Smooth muscle cell (in vitro differentiated cells): ENCODE measurements at regions not wholly inside any gene's neighbourhood (a gene's known extent, or its start where the extent isn't known, plus 50 kb on each side); places are given as distances from the start of the nearest gene placed in this dataset.

ENCODE experiments used
- DNase-seq: peaks from one replicate; lab custom pipeline; 2025; ENCODE audit not compliant: unreplicated experiment; lab: John Stamatoyannopoulos, UW
- H2AFZ ChIP-seq: fragments of 200-600 bp; sonication (generic); 2 replicates; pipeline ENCODE4 v1.6.0; 2016; ENCODE audit warnings: antibody characterized with exemption, low read depth, mild to moderate bottlenecking
- H3F3A ChIP-seq: fragments of 200-600 bp; sonication (generic); 2 replicates; pipeline ENCODE4 v1.6.0; 2017; ENCODE audit warnings: antibody characterized with exemption, low read depth
- H3K27ac ChIP-seq: fragments of 200-600 bp; sonication (generic); 2 replicates; pipeline ENCODE4 v1.5.1; 2016; ENCODE audit warnings: low read depth, mild to moderate bottlenecking
- H3K27me3 ChIP-seq: fragments of 200-600 bp; sonication (generic); 2 replicates; pipeline ENCODE4 v1.6.1; 2016; ENCODE audit warnings: low read depth, mild to moderate bottlenecking
- H3K36me3 ChIP-seq: fragments of 200-600 bp; sonication (generic); 2 replicates; pipeline ENCODE4 v1.5.1; 2016; ENCODE audit warnings: low read depth
- H3K4me1 ChIP-seq: fragments of 200-600 bp; sonication (generic); 2 replicates; pipeline ENCODE4 v1.5.1; 2016; ENCODE audit warnings: low read depth
- H3K4me2 ChIP-seq: fragments of 200-600 bp; sonication (generic); 2 replicates; pipeline ENCODE4 v1.6.0; 2016; ENCODE audit warnings: mild to moderate bottlenecking
- H3K4me3 ChIP-seq: fragments of 200-600 bp; sonication (generic); 2 replicates; pipeline ENCODE4 v1.5.1; 2016; ENCODE audit warnings: mild to moderate bottlenecking
- H3K79me2 ChIP-seq: fragments of 200-600 bp; sonication (generic); 2 replicates; pipeline ENCODE4 v1.6.0; 2016; ENCODE audit warnings: low read depth, mild to moderate bottlenecking
- H3K9ac ChIP-seq: fragments of 200-600 bp; sonication (generic); 2 replicates; pipeline ENCODE4 v1.6.0; 2016; ENCODE audit warnings: low read depth
- H3K9me3 ChIP-seq: fragments of 200-600 bp; sonication (generic); replicated peaks from 2 replicates; pipeline ENCODE4 v1.5.1; 2016; ENCODE audit warnings: low read depth
- H4K20me1 ChIP-seq: fragments of 200-600 bp; sonication (generic); 2 replicates; pipeline ENCODE4 v1.6.0; 2016; ENCODE audit warnings: low read depth
- CTCF ChIP-seq: fragments of 200-600 bp; sonication (generic); IDR thresholded peaks from 2 replicates; pipeline ENCODE4 v1.5.1; 2017; ENCODE audit warnings: borderline replicate concordance, mild to moderate bottlenecking, antibody characterized with exemption; ENCODE audit not compliant: insufficient read depth, poor library complexity, severe bottlenecking
- WGBS: methylation state at CpG from one replicate; pipeline ENCODE4 v1.1.7; 2016; ENCODE audit warnings: low lambda C conversion rate; 5-methylcytosine and 5-hydroxymethylcytosine counted together

GRCh38 chr4:122539861-122540465 lies 80.9 kb downstream of the IL21 start:
- Histone ChIP-seq H3K9ac (no peak overlapping the region), H3F3A (no peaks in the 10 kb centered on the region), H3K36me3 (no peaks in the 10 kb centered on the region), H4K20me1 (no peaks in the 10 kb centered on the region), H3K4me3 (no peak overlapping the region), H2AFZ (no peak overlapping the region), H3K27me3 (no peaks in the 10 kb centered on the region), H3K27ac (no peak overlapping the region), H3K4me2 (no peak overlapping the region), H3K9me3 (no peaks in the 10 kb centered on the region), H3K4me1 (no peaks in the 10 kb centered on the region), H3K79me2 (no peaks in the 10 kb centered on the region)
- no peak for DNase-seq
- WGBS = 91% methylated on average over 2 of the region's 2 CpGs
- no peak for TF ChIP-seq CTCF

GRCh38 chr4:122537388-122538135 lies 81.0 kb upstream of the IL2 start:
- H3K9ac ChIP-seq = no peak overlapping the region
- H4K20me1 ChIP-seq = no peaks in the 10 kb centered on the region
- no peak overlapping the region for H2AFZ ChIP-seq
- TF ChIP-seq CTCF = no peak
- no peak overlapping the region for H3K4me2 ChIP-seq
- 92% methylated on average over 2 of the region's 2 CpGs for WGBS
- H3K4me1 ChIP-seq = no peaks in the 10 kb centered on the region
- H3F3A ChIP-seq = no peaks in the 10 kb centered on the region
- H3K4me3 ChIP-seq = no peak overlapping the region
- H3K27me3 ChIP-seq = no peaks in the 10 kb centered on the region
- H3K36me3 ChIP-seq = no peaks in the 10 kb centered on the region
- H3K79me2 ChIP-seq = no peaks in the 10 kb centered on the region
- DNase-seq = no peak
- no peaks in the 10 kb centered on the region for H3K9me3 ChIP-seq
- H3K27ac ChIP-seq = no peak overlapping the region

GRCh38 chr4:122536001-122536400 lies 79.5 kb upstream of the IL2 start:
- Histone ChIP-seq H3K4me2 (no peak overlapping the region), H3K4me3 (no peak overlapping the region), H3K27me3 (no peaks in the 10 kb centered on the region), H4K20me1 (no peaks in the 10 kb centered on the region), H3K4me1 (no peaks in the 10 kb centered on the region), H3K9ac (no peak overlapping the region), H3K27ac (no peak overlapping the region), H2AFZ (no peak overlapping the region), H3K9me3 (no peaks in the 10 kb centered on the region), H3K36me3 (no peaks in the 10 kb centered on the region), H3F3A (no peaks in the 10 kb centered on the region), H3K79me2 (no peaks in the 10 kb centered on the region)
- no peak for TF ChIP-seq CTCF
- DNase-seq = no peak
- WGBS = 50% methylated on average over 1 of the region's 1 CpG

- no peak overlapping the region for H3K27ac ChIP-seq
These were observed 78.3 kb upstream of the IL2 start for GRCh38 chr4:122534776-122535175.

More at GRCh38 chr4:122534776-122535175, 78.3 kb upstream of the IL2 start:
- Histone ChIP-seq H3K4me1 (no peaks in the 10 kb centered on the region), H4K20me1 (no peaks in the 10 kb centered on the region), H3K9me3 (no peaks in the 10 kb centered on the region), H3F3A (no peaks in the 10 kb centered on the region), H3K36me3 (no peaks in the 10 kb centered on the region), H2AFZ (no peak overlapping the region), H3K9ac (no peak overlapping the region), H3K79me2 (no peaks in the 10 kb centered on the region), H3K4me2 (no peak overlapping the region), H3K4me3 (no peak overlapping the region), H3K27me3 (no peaks in the 10 kb centered on the region)
- DNase-seq = no peak
- TF ChIP-seq CTCF = no peak
